Bronchial epithelial cell (primary cell): ENCODE measurements at regions not wholly inside any gene's neighbourhood (a gene's known extent, or its start where the extent isn't known, plus 50 kb on each side); places are given as distances from the start of the nearest gene placed in this dataset.

Source experiments
- DNase-seq: peaks from one replicate; pipeline ENCODE4 v3.0.0-alpha.2; 2010; ENCODE audit warnings: low read depth
- FAIRE-seq: peaks from 2 replicates; lab custom pipeline; 2011; peaks lifted over from hg19 to GRCh38; lab: Jason Lieb, UNC
- H3K27me3 ChIP-seq: 2 replicates; pipeline ENCODE4 v1.5.1; 2011; ENCODE audit warnings: low read length; ENCODE audit not compliant: control insufficient read depth, insufficient read depth
- H3K36me3 ChIP-seq: 2 replicates; pipeline ENCODE4 v1.5.1; 2011; ENCODE audit warnings: low read length; ENCODE audit not compliant: control insufficient read depth, insufficient read depth
- H3K4me3 ChIP-seq: 2 replicates; pipeline ENCODE4 v1.5.1; 2011; ENCODE audit warnings: mild to moderate bottlenecking, low read depth, low read length, control low read depth
- TF ChIP-seq, protein P1 (sequence below): IDR thresholded peaks from 2 replicates; pipeline ENCODE4 v1.5.1; 2011; ENCODE audit warnings: mild to moderate bottlenecking, moderate library complexity, low read length, control low read depth, inconsistent platforms; ENCODE audit not compliant: insufficient read depth, severe bottlenecking

DNA sequence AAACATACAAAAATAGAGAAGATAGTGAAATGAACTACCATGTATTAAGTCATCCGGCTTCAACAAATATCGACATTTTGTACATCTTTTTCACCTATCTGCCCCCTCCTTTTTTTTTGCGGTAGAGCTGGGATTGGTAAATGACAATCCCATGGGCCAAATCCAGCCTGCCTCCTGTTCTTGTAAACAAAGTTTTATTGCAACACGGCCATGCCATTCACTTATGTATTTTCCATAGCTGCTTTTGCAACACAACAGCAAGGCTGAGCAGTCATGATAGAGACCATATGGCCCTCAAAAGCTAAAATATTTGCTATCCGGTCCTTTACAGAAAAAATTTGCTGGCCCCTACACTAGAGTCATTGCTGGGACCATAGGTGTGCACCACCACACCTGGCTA, 58.1 kb upstream of the PLEKHG3 start:
- TF ChIP-seq, protein P1, sequence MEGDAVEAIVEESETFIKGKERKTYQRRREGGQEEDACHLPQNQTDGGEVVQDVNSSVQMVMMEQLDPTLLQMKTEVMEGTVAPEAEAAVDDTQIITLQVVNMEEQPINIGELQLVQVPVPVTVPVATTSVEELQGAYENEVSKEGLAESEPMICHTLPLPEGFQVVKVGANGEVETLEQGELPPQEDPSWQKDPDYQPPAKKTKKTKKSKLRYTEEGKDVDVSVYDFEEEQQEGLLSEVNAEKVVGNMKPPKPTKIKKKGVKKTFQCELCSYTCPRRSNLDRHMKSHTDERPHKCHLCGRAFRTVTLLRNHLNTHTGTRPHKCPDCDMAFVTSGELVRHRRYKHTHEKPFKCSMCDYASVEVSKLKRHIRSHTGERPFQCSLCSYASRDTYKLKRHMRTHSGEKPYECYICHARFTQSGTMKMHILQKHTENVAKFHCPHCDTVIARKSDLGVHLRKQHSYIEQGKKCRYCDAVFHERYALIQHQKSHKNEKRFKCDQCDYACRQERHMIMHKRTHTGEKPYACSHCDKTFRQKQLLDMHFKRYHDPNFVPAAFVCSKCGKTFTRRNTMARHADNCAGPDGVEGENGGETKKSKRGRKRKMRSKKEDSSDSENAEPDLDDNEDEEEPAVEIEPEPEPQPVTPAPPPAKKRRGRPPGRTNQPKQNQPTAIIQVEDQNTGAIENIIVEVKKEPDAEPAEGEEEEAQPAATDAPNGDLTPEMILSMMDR, result no peak
- peaks cover 3% of the 10 kb centered on the region for H3K27me3 ChIP-seq
- H3K4me3 ChIP-seq, result no peak overlapping the region
- DNase-seq (no peak), FAIRE-seq (no peak)
- no peaks in the 10 kb centered on the region for H3K36me3 ChIP-seq

GRCh38 chr14:64649383-64649998, 54.7 kb upstream of the PLEKHG3 start:
- no peak overlapping the region for H3K4me3 ChIP-seq
- H3K36me3 ChIP-seq, result no peaks in the 10 kb centered on the region
- FAIRE-seq (no peak), DNase-seq (no peak)
- TF ChIP-seq, protein P1, result no peak
- peaks cover 3% of the 10 kb centered on the region for H3K27me3 ChIP-seq

GRCh38 chr14:64653900-64654245, 50.4 kb upstream of the PLEKHG3 start:
- FAIRE-seq (peak; percentile 60), DNase-seq (no peak)
- H3K36me3 ChIP-seq, result no peaks in the 10 kb centered on the region
- H3K4me3 ChIP-seq, result no peak overlapping the region
- H3K27me3 ChIP-seq, result no peaks in the 10 kb centered on the region
- TF ChIP-seq, protein P1, result no peak

- no peak for FAIRE-seq
- H3K27me3 ChIP-seq, result no peaks in the 10 kb centered on the region
- peak; percentile 86 for DNase-seq
These were observed 49.9 kb upstream of the PLEKHG3 start for GRCh38 chr14:64654246-64654900.

More at GRCh38 chr14:64654246-64654900, 49.9 kb upstream of the PLEKHG3 start:
- Histone ChIP-seq H3K4me3 (no peak overlapping the region), H3K36me3 (no peaks in the 10 kb centered on the region)
- TF ChIP-seq, protein P1, result no peak
